ENCODE measurements at regions not wholly inside any gene's neighbourhood (a gene's known extent, or its start where the extent isn't known, plus 50 kb on each side); places are given as distances from the start of the nearest gene placed in this dataset.

- Histone ChIP-seq H3K4me1 (peaks cover 13% of the 10 kb centered on the region), H3K27me3 (ENCODE audit: low read depth) (no peaks in the 10 kb centered on the region), H3K9me3 (no peaks in the 10 kb centered on the region), H3K36me3 (replicated peaks) (no peaks in the 10 kb centered on the region), H3K4me3 (no peak overlapping the region)
- no peak for DNase-seq (ENCODE audit: low spot score in 2 of 2)
- in situ Hi-C loops (cut with MboI; ENCODE audit: low sequenced_read_pairs) = no loop called here
Observed at GRCh38 chr4:137694138-137694537, 161.8 kb upstream of the PCDH18 start.

GRCh38 chr4:137693641-137694040 lies 161.3 kb upstream of the PCDH18 start:
- Histone ChIP-seq H3K27me3 (ENCODE audit: low read depth) (no peaks in the 10 kb centered on the region), H3K9me3 (no peaks in the 10 kb centered on the region), H3K4me1 (peaks cover 13% of the 10 kb centered on the region), H3K36me3 (replicated peaks) (no peaks in the 10 kb centered on the region), H3K4me3 (no peak overlapping the region)
- in situ Hi-C loops (cut with MboI; ENCODE audit: low sequenced_read_pairs) = no loop called here
- no peak for DNase-seq (ENCODE audit: low spot score in 2 of 2)

- H3K9me3 ChIP-seq = no peaks in the 10 kb centered on the region
- no peak overlapping the region for H3K4me3 ChIP-seq
- H3K36me3 ChIP-seq (replicated peaks) = no peaks in the 10 kb centered on the region
- H3K27me3 ChIP-seq (ENCODE audit: low read depth) = no peaks in the 10 kb centered on the region
- DNase-seq (ENCODE audit: low spot score in 2 of 2) = no peak
- peaks cover 13% of the 10 kb centered on the region for H3K4me1 ChIP-seq
- in situ Hi-C loops (cut with MboI; ENCODE audit: low sequenced_read_pairs) = no loop called here
Observed at GRCh38 chr4:137692205-137692604, 159.9 kb upstream of the PCDH18 start.

GRCh38 chr4:137688651-137689050 lies 156.4 kb upstream of the PCDH18 start:
- Histone ChIP-seq H3K36me3 (replicated peaks) (no peaks in the 10 kb centered on the region), H3K27me3 (ENCODE audit: low read depth) (no peaks in the 10 kb centered on the region), H3K9me3 (no peaks in the 10 kb centered on the region), H3K4me3 (no peak overlapping the region), H3K4me1 (no peaks in the 10 kb centered on the region)
- no peak for DNase-seq (ENCODE audit: low spot score in 2 of 2)
- in situ Hi-C loops (cut with MboI; ENCODE audit: low sequenced_read_pairs) = no loop called here

- no peaks in the 10 kb centered on the region for H3K36me3 ChIP-seq (replicated peaks)
- no peaks in the 10 kb centered on the region for H3K27me3 ChIP-seq (ENCODE audit: low read depth)
- H3K4me1 ChIP-seq = no peaks in the 10 kb centered on the region
- DNase-seq (ENCODE audit: low spot score in 2 of 2) = no peak
- H3K9me3 ChIP-seq = no peaks in the 10 kb centered on the region
- H3K4me3 ChIP-seq = no peak overlapping the region
- in situ Hi-C loops (cut with MboI; ENCODE audit: low sequenced_read_pairs) = no loop called here
Observed at GRCh38 chr4:137685357-137685756, 153.1 kb upstream of the PCDH18 start.

GRCh38 chr4:137681081-137681480 lies 148.8 kb upstream of the PCDH18 start:
- in situ Hi-C loops (cut with MboI; ENCODE audit: low sequenced_read_pairs) = no loop called here
- H3K9me3 ChIP-seq = no peaks in the 10 kb centered on the region
- H3K4me3 ChIP-seq = no peak overlapping the region
- DNase-seq (ENCODE audit: low spot score in 2 of 2) = no peak
- no peaks in the 10 kb centered on the region for H3K4me1 ChIP-seq
- no peaks in the 10 kb centered on the region for H3K27me3 ChIP-seq (ENCODE audit: low read depth)
- H3K36me3 ChIP-seq (replicated peaks) = no peaks in the 10 kb centered on the region

GRCh38 chr4:137678796-137679195 lies 146.5 kb upstream of the PCDH18 start:
- no peaks in the 10 kb centered on the region for H3K36me3 ChIP-seq (replicated peaks)
- no peak for DNase-seq (ENCODE audit: low spot score in 2 of 2)
- H3K27me3 ChIP-seq (ENCODE audit: low read depth) = no peaks in the 10 kb centered on the region
- H3K4me3 ChIP-seq = no peak overlapping the region
- in situ Hi-C loops (cut with MboI; ENCODE audit: low sequenced_read_pairs) = no loop called here
- H3K9me3 ChIP-seq = no peaks in the 10 kb centered on the region
- no peaks in the 10 kb centered on the region for H3K4me1 ChIP-seq

GRCh38 chr4:137677863-137678262 lies 145.6 kb upstream of the PCDH18 start:
- in situ Hi-C loops (cut with MboI; ENCODE audit: low sequenced_read_pairs) = no loop called here
- Histone ChIP-seq H3K4me3 (no peak overlapping the region), H3K27me3 (ENCODE audit: low read depth) (no peaks in the 10 kb centered on the region), H3K36me3 (replicated peaks) (no peaks in the 10 kb centered on the region), H3K4me1 (no peaks in the 10 kb centered on the region), H3K9me3 (no peaks in the 10 kb centered on the region)
- no peak for DNase-seq (ENCODE audit: low spot score in 2 of 2)

GRCh38 chr4:137676357-137676998 lies 144.2 kb upstream of the PCDH18 start:
- Histone ChIP-seq H3K27me3 (ENCODE audit: low read depth) (no peaks in the 10 kb centered on the region), H3K4me1 (no peaks in the 10 kb centered on the region), H3K9me3 (no peaks in the 10 kb centered on the region), H3K4me3 (no peak overlapping the region), H3K36me3 (replicated peaks) (no peaks in the 10 kb centered on the region)
- no peak for DNase-seq (ENCODE audit: low spot score in 2 of 2)
- in situ Hi-C loops (cut with MboI; ENCODE audit: low sequenced_read_pairs) = no loop called here

- no peaks in the 10 kb centered on the region for H3K9me3 ChIP-seq
- no peaks in the 10 kb centered on the region for H3K27me3 ChIP-seq (ENCODE audit: low read depth)
- no peaks in the 10 kb centered on the region for H3K4me1 ChIP-seq
- DNase-seq (ENCODE audit: low spot score in 2 of 2) = no peak
- in situ Hi-C loops (cut with MboI; ENCODE audit: low sequenced_read_pairs) = no loop called here
- H3K36me3 ChIP-seq (replicated peaks) = no peaks in the 10 kb centered on the region
- H3K4me3 ChIP-seq = no peak overlapping the region
Observed at GRCh38 chr4:137674066-137674465, 141.8 kb upstream of the PCDH18 start.

GRCh38 chr4:137668885-137669545 lies 136.7 kb upstream of the PCDH18 start:
- no peak for DNase-seq (ENCODE audit: low spot score in 2 of 2)
- no peaks in the 10 kb centered on the region for H3K9me3 ChIP-seq
- in situ Hi-C loops (cut with MboI; ENCODE audit: low sequenced_read_pairs) = no loop called here
- H3K27me3 ChIP-seq (ENCODE audit: low read depth) = no peaks in the 10 kb centered on the region
- no peak overlapping the region for H3K4me3 ChIP-seq
- H3K36me3 ChIP-seq (replicated peaks) = no peaks in the 10 kb centered on the region
- peaks cover 5% of the 10 kb centered on the region for H3K4me1 ChIP-seq

GRCh38 chr4:137664416-137664815 lies 132.1 kb upstream of the PCDH18 start:
- Histone ChIP-seq H3K4me1 (peaks cover 18% of the 10 kb centered on the region), H3K27me3 (ENCODE audit: low read depth) (no peaks in the 10 kb centered on the region), H3K36me3 (replicated peaks) (no peaks in the 10 kb centered on the region), H3K4me3 (no peak overlapping the region), H3K9me3 (no peaks in the 10 kb centered on the region; the same call in 1 of the 2 replicates)
- no peak for DNase-seq (ENCODE audit: low spot score in 2 of 2)
- in situ Hi-C loops (cut with MboI; ENCODE audit: low sequenced_read_pairs) = no loop called here

- in situ Hi-C loops (cut with MboI; ENCODE audit: low sequenced_read_pairs) = no loop called here
- Histone ChIP-seq H3K4me1 (peaks cover 22% of the 10 kb centered on the region), H3K4me3 (no peak overlapping the region), H3K9me3 (no peaks in the 10 kb centered on the region; the same call in 1 of the 2 replicates), H3K36me3 (replicated peaks) (no peaks in the 10 kb centered on the region), H3K27me3 (ENCODE audit: low read depth) (no peaks in the 10 kb centered on the region)
- DNase-seq (ENCODE audit: low spot score in 2 of 2) = no peak
Observed at GRCh38 chr4:137664046-137664387, 131.7 kb upstream of the PCDH18 start.

- no peak overlapping the region for H3K4me3 ChIP-seq
- H3K9me3 ChIP-seq = no peaks in the 10 kb centered on the region; the same call in 1 of the 2 replicates
- DNase-seq (ENCODE audit: low spot score in 2 of 2) = no peak
- in situ Hi-C loops (cut with MboI; ENCODE audit: low sequenced_read_pairs) = no loop called here
- no peaks in the 10 kb centered on the region for H3K36me3 ChIP-seq (replicated peaks)
- H3K4me1 ChIP-seq = peaks cover 27% of the 10 kb centered on the region
- H3K27me3 ChIP-seq (ENCODE audit: low read depth) = no peaks in the 10 kb centered on the region
Observed at GRCh38 chr4:137663251-137664045, 131.2 kb upstream of the PCDH18 start.
